RWPE1 (cell line): ENCODE measurements at regions not wholly inside any gene's neighbourhood (a gene's known extent, or its start where the extent isn't known, plus 50 kb on each side); places are given as distances from the start of the nearest gene placed in this dataset.

ENCODE experiments used
- CTCF ChIA-PET: fragments of 350-600 bp; sonication (Branson Sonifier 250); formaldehyde crosslinking; extraction: SDS; loops from one replicate; lab custom pipeline; 2021; lab: Yijun Ruan, JAX
- POLR2A ChIA-PET: fragments of 400-600 bp; formaldehyde crosslinking; extraction: SDS; loops from one replicate; lab custom pipeline; 2020; ENCODE audit warnings: antibody characterized with exemption; ENCODE audit not compliant: low non-redundant PET; lab: Yijun Ruan, JAX
- DNase-seq: peaks from one replicate; pipeline ENCODE4 v3.0.0; 2012; ENCODE audit warnings: low spot score
- H3K27ac ChIP-seq: fragments of 450-650 bp; 2 replicates; pipeline ENCODE4 v1.5.1; 2017
- TF ChIP-seq, protein P1 (sequence below): fragments of 450-650 bp; conservative IDR thresholded peaks from 2 replicates; pipeline ENCODE4 v1.5.1; 2017; ENCODE audit warnings: low read depth, mild to moderate bottlenecking

DNA sequence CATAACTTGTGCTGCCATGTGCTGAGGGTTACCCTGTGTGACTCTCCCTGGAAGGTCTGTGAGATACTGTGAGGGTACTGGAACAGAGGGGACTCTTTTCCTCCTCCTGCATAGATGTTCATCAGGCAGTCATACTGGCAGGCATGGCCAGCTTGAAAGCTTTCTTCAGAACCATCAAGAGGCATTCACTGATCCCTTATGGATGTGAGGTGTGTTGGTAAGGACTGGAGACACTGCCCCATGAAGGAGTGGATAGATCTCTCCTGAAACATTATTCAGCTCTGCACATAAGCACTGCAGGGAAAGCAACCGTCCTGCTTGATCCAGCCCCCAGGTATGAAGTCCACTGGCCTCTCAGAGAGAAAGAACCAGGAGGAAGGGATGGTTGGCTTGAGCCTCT lies 176.6 kb upstream of the ARL4C start:
- TF ChIP-seq, protein P1, sequence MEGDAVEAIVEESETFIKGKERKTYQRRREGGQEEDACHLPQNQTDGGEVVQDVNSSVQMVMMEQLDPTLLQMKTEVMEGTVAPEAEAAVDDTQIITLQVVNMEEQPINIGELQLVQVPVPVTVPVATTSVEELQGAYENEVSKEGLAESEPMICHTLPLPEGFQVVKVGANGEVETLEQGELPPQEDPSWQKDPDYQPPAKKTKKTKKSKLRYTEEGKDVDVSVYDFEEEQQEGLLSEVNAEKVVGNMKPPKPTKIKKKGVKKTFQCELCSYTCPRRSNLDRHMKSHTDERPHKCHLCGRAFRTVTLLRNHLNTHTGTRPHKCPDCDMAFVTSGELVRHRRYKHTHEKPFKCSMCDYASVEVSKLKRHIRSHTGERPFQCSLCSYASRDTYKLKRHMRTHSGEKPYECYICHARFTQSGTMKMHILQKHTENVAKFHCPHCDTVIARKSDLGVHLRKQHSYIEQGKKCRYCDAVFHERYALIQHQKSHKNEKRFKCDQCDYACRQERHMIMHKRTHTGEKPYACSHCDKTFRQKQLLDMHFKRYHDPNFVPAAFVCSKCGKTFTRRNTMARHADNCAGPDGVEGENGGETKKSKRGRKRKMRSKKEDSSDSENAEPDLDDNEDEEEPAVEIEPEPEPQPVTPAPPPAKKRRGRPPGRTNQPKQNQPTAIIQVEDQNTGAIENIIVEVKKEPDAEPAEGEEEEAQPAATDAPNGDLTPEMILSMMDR = no peak
- ChIA-PET CTCF (no interaction called here), POLR2A (no interaction called here)
- H3K27ac ChIP-seq = no peak overlapping the region
- no peak for DNase-seq

DNA sequence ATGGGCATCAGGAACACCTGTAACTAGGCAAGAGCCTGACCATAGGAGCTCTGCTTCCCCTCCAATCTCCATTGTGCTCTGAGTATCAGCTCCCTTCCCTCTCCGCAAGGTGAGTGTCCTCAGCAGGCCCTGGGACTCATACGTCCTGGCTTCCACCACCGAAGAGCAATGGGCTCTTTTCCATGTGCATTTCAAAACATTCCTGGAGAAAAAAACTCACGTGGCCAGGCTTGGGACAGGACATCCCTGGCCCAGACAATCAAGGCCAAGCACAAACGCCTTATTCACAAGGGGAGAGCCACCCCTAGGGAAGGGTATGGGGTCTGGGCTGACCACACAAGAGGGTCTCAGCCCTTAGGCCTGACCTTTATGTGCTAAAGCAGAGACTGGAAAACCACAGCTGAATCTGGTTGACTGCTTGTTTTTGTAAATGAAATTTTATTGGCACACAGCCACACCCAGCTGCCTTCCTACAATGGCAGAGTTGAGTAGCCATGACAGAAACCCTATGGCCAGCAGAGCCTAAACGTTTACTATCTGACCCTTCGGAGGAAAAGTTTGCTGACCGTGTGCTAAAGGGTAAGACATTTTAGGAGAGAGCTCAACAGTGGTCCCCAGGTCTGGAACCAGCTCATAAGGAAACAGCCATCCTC lies 175.7 kb upstream of the ARL4C start:
- no peak for DNase-seq
- CTCF ChIA-PET = no interaction called here
- TF ChIP-seq, protein P1 = no peak
- H3K27ac ChIP-seq = no peak overlapping the region
- POLR2A ChIA-PET = no interaction called here

DNA sequence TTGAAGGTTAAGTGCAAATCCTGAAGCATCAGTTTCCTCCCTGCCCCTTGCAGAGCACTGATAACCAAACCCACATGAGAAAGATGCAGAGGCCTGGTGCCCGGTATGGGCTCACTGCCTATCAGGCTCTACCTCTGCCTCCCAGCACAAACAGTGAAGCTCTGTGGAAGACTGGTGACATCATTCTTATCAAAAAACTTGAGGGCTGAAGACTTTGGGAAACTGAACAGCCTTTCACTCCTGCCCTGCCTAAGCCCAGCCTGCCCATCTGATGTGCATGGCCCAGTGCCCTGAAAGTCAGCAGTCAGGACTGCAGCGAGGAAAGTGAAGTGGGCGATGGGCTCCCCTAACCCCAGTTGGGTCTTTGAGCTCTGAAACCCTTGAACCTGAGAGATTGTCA lies 174.8 kb upstream of the ARL4C start:
- TF ChIP-seq, protein P1 = no peak
- no peak overlapping the region for H3K27ac ChIP-seq
- DNase-seq = no peak
- POLR2A ChIA-PET = no interaction called here
- CTCF ChIA-PET = interaction anchor here (0.6 to 0.7 kb wide), 3 partner anchors 176 to 683 kb away, joined by 3 read pairs; no protein-coding TSS in a partner anchor

DNA sequence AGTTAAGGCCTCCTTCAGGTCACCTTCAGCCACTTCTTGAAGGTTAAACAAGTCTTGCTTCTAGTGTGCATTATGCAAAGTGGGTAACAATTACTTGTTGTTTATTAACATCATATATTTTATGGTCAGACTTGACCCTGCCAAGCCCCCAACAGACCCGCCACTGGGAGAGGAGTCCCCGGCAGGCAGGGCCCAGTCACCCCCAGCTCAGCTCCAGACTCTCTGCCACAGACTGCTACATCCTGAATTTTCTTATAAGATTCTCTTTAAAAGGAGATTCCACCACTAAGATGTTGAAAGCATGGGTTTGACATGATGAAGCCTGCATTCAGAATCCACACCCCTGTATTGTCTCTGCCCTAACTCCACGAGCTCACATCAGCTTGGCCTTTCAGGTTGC lies 174.3 kb upstream of the ARL4C start:
- TF ChIP-seq, protein P1 = no peak
- ChIA-PET CTCF (interaction anchor here (0.7 kb wide), 1 partner anchor 682 kb away, joined by 3 read pairs; no protein-coding TSS in a partner anchor), POLR2A (no interaction called here)
- no peak for DNase-seq
- no peak overlapping the region for H3K27ac ChIP-seq

DNA sequence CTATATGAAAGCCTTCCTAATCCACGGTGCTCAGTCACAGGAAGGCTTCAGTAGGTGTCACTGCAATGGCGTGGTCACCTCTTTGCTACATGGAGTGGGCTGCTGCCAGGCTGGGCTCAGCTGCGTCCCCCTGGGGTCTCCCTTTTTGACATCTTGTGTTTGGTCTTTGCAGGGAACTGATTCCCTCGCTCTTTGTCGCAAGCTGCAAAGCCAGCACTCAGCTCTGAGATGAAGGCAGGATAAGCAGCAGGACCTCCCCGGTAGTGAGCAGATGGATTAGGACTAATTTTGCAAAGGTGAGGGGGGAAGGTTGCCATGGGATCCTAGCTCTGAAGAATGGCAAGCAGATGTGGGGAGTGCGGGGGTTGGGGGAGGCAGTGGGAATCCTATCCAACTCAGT lies 173.9 kb upstream of the ARL4C start:
- CTCF ChIA-PET = no interaction called here
- no peak for DNase-seq
- TF ChIP-seq, protein P1 = no peak
- H3K27ac ChIP-seq = no peak overlapping the region; the same call in 1 of the 2 replicates
- POLR2A ChIA-PET = no interaction called here

DNA sequence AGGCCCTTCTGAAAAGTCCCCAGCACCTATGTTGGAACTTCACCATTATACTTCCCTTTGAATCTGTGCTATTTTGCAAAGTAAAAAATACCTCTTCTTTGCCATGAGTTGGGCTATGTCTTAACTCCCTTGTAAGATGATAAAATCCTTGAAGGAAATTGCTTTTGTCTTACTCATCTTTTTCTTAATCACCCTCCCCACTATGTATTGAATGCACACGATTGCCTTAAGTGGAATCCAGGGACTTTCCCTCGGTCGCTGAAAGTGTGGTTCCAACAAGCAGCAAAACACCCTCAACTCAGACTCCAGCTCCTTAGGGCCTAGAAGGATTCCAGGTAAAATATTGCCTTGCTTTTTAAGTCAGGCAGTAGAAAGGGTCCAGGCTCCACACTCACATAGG lies 173.2 kb upstream of the ARL4C start:
- DNase-seq = peak; percentile 88
- POLR2A ChIA-PET = no interaction called here
- CTCF ChIA-PET = interaction anchor here (0.6 to 0.7 kb wide), 2 partner anchors 105 to 811 kb away, joined by 3 read pairs; no protein-coding TSS in a partner anchor
- H3K27ac ChIP-seq = peak overlapping the region; percentile 68; the same call in 1 of the 2 replicates
- TF ChIP-seq, protein P1 = no peak
